ENCODE measurements at regions not wholly inside any gene's neighbourhood (a gene's known extent, or its start where the extent isn't known, plus 50 kb on each side); places are given as distances from the start of the nearest gene placed in this dataset.

- TF ChIP-seq, protein P1, sequence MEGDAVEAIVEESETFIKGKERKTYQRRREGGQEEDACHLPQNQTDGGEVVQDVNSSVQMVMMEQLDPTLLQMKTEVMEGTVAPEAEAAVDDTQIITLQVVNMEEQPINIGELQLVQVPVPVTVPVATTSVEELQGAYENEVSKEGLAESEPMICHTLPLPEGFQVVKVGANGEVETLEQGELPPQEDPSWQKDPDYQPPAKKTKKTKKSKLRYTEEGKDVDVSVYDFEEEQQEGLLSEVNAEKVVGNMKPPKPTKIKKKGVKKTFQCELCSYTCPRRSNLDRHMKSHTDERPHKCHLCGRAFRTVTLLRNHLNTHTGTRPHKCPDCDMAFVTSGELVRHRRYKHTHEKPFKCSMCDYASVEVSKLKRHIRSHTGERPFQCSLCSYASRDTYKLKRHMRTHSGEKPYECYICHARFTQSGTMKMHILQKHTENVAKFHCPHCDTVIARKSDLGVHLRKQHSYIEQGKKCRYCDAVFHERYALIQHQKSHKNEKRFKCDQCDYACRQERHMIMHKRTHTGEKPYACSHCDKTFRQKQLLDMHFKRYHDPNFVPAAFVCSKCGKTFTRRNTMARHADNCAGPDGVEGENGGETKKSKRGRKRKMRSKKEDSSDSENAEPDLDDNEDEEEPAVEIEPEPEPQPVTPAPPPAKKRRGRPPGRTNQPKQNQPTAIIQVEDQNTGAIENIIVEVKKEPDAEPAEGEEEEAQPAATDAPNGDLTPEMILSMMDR (conservative IDR thresholded peaks at IDR 0.05 in 1 of 2, IDR thresholded peaks at IDR 0.05 in 1 of 2; ENCODE audit: low read depth in 1 of 2, low read length in 2 of 2) = no peak
- no peak for TF ChIP-seq EZH2 (IDR thresholded peaks at IDR 0.05; ENCODE audit: low read length, missing control alignments)
These were observed 94.2 kb upstream of the CXCL12 start for GRCh38 chr10:44478876-44479705.
